ENCODE measurements at regions not wholly inside any gene's neighbourhood (a gene's known extent, or its start where the extent isn't known, plus 50 kb on each side); places are given as distances from the start of the nearest gene placed in this dataset.

- TF ChIP-seq TAF1 (IDR thresholded peaks at IDR 0.05; ENCODE audit: low read depth) (no peak), CTCF (IDR thresholded peaks at IDR 0.05; ENCODE audit: poor library complexity, severe bottlenecking) (no peak), EZH2 (IDR thresholded peaks at IDR 0.05; ENCODE audit: borderline replicate concordance, insufficient read depth, low read length, poor library complexity, severe bottlenecking) (no peak), EP300 (conservative IDR thresholded peaks at IDR 0.05; ENCODE audit: poor library complexity, severe bottlenecking) (no peak), POLR2AphosphoS5 (IDR thresholded peaks at IDR 0.05) (no peak)
Measured at GRCh38 chr12:33678221-33678964, 238.8 kb upstream of the SYT10 start.

Data from neural cell (in vitro differentiated cells).